Omental fat pad (tissue), 3 donors: ENCODE measurements at regions not wholly inside any gene's neighbourhood (a gene's known extent, or its start where the extent isn't known, plus 50 kb on each side); places are given as distances from the start of the nearest gene placed in this dataset.

Source experiments
- ATAC-seq: fragments of 150-250 bp; one replicate; pipeline ENCODE4 v1.9.1; 2016; ENCODE audit warnings: mild to moderate bottlenecking, moderate library complexity; ENCODE audit not compliant: low FRiP score
- DNase-seq: peaks from one replicate; pipeline ENCODE4 v3.0.0-alpha.2; 2019; ENCODE audit warnings: low spot score
- CTCF ChIP-seq, 3 donors: fragments of 450-650 bp; IDR thresholded peaks; one replicate each; pipeline ENCODE4 v1.5.1; 2016 to 2017; ENCODE audit warnings: antibody characterized with exemption in 3 of 3, mild to moderate bottlenecking in 3 of 3, moderate library complexity in 2 of 3

GRCh38 chr3:187997490-187997889 lies 156.5 kb upstream of the LPP start:
- no peak for ATAC-seq
- no peak for TF ChIP-seq CTCF (IDR thresholded peaks at IDR 0.05)
- DNase-seq, result no peak

- DNase-seq (no peak), ATAC-seq (no peak)
- TF ChIP-seq CTCF (IDR thresholded peaks at IDR 0.05), result no peak
Observed at GRCh38 chr3:187997946-187998561, 155.9 kb upstream of the LPP start.

- no peak for DNase-seq
- no peak for TF ChIP-seq CTCF (IDR thresholded peaks at IDR 0.05)
- ATAC-seq, result no peak
Observed at GRCh38 chr3:187998611-187999010, 155.3 kb upstream of the LPP start.

GRCh38 chr3:187999821-188000220 lies 154.1 kb upstream of the LPP start:
- TF ChIP-seq CTCF (IDR thresholded peaks at IDR 0.05), result no peak
- DNase-seq (no peak), ATAC-seq (no peak)

- ATAC-seq (no peak), DNase-seq (no peak)
- TF ChIP-seq CTCF (IDR thresholded peaks at IDR 0.05), result no peak
Observed at GRCh38 chr3:188000361-188000861, 153.5 kb upstream of the LPP start.

- TF ChIP-seq CTCF (IDR thresholded peaks at IDR 0.05), result no peak
Observed at GRCh38 chr3:188001093-188001492, 152.9 kb upstream of the LPP start.

GRCh38 chr3:188001926-188002325 lies 152.0 kb upstream of the LPP start:
- no peak for TF ChIP-seq CTCF (IDR thresholded peaks at IDR 0.05)
- DNase-seq (no peak), ATAC-seq (no peak)

More at GRCh38 chr3:188001093-188001492, 152.9 kb upstream of the LPP start:
- ATAC-seq, result no peak
- no peak for DNase-seq
